22Rv1 (cell line): ENCODE measurements at regions not wholly inside any gene's neighbourhood (a gene's known extent, or its start where the extent isn't known, plus 50 kb on each side); places are given as distances from the start of the nearest gene placed in this dataset.

Experiments used
- ZFX ChIP-seq: fragments of 450-650 bp; IDR thresholded peaks from 2 replicates; pipeline ENCODE4 v1.6.1; 2017; ENCODE audit warnings: antibody characterized with exemption, borderline replicate concordance
- TF ChIP-seq, protein P1 (sequence below): fragments of 450-650 bp; IDR thresholded peaks from 2 replicates; pipeline ENCODE4 v1.5.1; 2017; ENCODE audit warnings: mild to moderate bottlenecking

DNA sequence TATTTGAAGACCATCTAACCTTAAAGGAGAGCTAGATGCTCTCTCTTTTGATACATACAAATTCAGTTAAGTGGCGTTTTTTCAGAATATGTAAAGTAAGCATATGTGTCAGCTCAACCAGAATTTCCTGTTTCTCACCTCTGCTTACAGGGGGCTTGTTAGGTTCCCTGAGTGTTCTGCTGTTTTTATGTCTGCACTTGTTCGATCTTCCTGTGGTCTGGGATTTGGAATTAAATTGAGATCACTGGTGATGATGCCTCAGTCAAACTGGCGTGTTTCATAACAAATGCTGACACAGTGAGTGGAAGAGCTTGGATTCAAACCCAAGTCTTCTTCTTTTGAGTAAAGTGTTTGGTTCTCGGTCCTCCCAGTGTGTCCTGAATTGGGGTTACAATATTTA, 348.3 kb upstream of the AKR1E2 start:
- TF ChIP-seq, protein P1, sequence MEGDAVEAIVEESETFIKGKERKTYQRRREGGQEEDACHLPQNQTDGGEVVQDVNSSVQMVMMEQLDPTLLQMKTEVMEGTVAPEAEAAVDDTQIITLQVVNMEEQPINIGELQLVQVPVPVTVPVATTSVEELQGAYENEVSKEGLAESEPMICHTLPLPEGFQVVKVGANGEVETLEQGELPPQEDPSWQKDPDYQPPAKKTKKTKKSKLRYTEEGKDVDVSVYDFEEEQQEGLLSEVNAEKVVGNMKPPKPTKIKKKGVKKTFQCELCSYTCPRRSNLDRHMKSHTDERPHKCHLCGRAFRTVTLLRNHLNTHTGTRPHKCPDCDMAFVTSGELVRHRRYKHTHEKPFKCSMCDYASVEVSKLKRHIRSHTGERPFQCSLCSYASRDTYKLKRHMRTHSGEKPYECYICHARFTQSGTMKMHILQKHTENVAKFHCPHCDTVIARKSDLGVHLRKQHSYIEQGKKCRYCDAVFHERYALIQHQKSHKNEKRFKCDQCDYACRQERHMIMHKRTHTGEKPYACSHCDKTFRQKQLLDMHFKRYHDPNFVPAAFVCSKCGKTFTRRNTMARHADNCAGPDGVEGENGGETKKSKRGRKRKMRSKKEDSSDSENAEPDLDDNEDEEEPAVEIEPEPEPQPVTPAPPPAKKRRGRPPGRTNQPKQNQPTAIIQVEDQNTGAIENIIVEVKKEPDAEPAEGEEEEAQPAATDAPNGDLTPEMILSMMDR, result no peak
- TF ChIP-seq ZFX, result no peak
